IMR-90 (cell line): ENCODE measurements at regions not wholly inside any gene's neighbourhood (a gene's known extent, or its start where the extent isn't known, plus 50 kb on each side); places are given as distances from the start of the nearest gene placed in this dataset.

Source experiments
- ATAC-seq: fragments of 200-7000 bp; cut with Tn5 transposase; 2 replicates; pipeline ENCODE4 v1.9.1; 2020; ENCODE audit warnings: low read depth, mild to moderate bottlenecking, moderate library complexity
- BruUV-seq: library from RNA; stranded (reverse); fragments of 400-500 nt; replicated peaks from 2 replicates; lab custom pipeline; 2021; lab: Mats Ljungman, UMichigan
- CTCF ChIA-PET: fragments of 300-600 bp; formaldehyde crosslinking; extraction: SDS; loops from one replicate; lab custom pipeline; 2021; ENCODE audit warnings: antibody characterized with exemption; lab: Yijun Ruan, JAX
- POLR2A ChIA-PET: fragments of 300-600 bp; sonication (Branson Sonifier 250); formaldehyde crosslinking; loops from one replicate; lab custom pipeline; 2022; ENCODE audit warnings: antibody characterized with exemption; ENCODE audit not compliant: unreplicated experiment; lab: Charles Lee
- DNase-seq: peaks from one replicate; pipeline ENCODE4 v3.0.0; 2013
- H2AFZ ChIP-seq: replicated peaks from 2 replicates; pipeline ENCODE3; 2013; ENCODE audit warnings: low read length, mild to moderate bottlenecking; ENCODE audit not compliant: poor library complexity
- H2AK5ac ChIP-seq: 2 replicates; pipeline ENCODE4 v1.6.1; 2013; ENCODE audit warnings: low read depth, low read length, inconsistent platforms
- H2AK9ac ChIP-seq: replicated peaks from 2 replicates; pipeline ENCODE3; 2013; ENCODE audit warnings: mild to moderate bottlenecking, low read depth, low read length, moderate library complexity; ENCODE audit not compliant: poor library complexity
- H2BK120ac ChIP-seq: 2 replicates; pipeline ENCODE4 v1.6.1; 2013; ENCODE audit warnings: low read depth, low read length, inconsistent platforms
- H2BK15ac ChIP-seq: 3 replicates; pipeline ENCODE4 v1.6.1; 2013; ENCODE audit warnings: low read depth, low read length, inconsistent platforms
- H2BK20ac ChIP-seq: 2 replicates; pipeline ENCODE4 v1.6.1; 2013; ENCODE audit warnings: low read depth, mild to moderate bottlenecking, inconsistent platforms, low read length, moderate library complexity
- H2BK5ac ChIP-seq: 2 replicates; pipeline ENCODE4 v1.6.1; 2013; ENCODE audit warnings: mild to moderate bottlenecking, low read depth, low read length, inconsistent platforms; ENCODE audit not compliant: poor library complexity, severe bottlenecking
- H3K14ac ChIP-seq: replicated peaks from 2 replicates; pipeline ENCODE4 v1.6.1; 2013; ENCODE audit warnings: low read depth, low read length, inconsistent platforms
- H3K18ac ChIP-seq: 2 replicates; pipeline ENCODE4 v1.6.1; 2013; ENCODE audit warnings: low read depth, low read length, control low read depth
- H3K23ac ChIP-seq: 2 replicates; pipeline ENCODE4 v1.6.1; 2013; ENCODE audit warnings: low read depth, low read length, inconsistent platforms
- H3K27ac ChIP-seq: 2 replicates; pipeline ENCODE4 v1.5.1; 2013; ENCODE audit warnings: mild to moderate bottlenecking, control low read depth, low read length; ENCODE audit not compliant: insufficient read depth
- H3K27me3 ChIP-seq: 2 replicates; pipeline ENCODE4 v1.6.1; 2013; ENCODE audit warnings: low read length; ENCODE audit not compliant: control insufficient read depth, insufficient read depth
- H3K36me3 ChIP-seq: 2 replicates; pipeline ENCODE4 v1.6.1; 2013; ENCODE audit warnings: low read length, mixed read lengths; ENCODE audit not compliant: control insufficient read depth, insufficient read depth
- H3K4ac ChIP-seq: 2 replicates; pipeline ENCODE4 v1.6.1; 2013; ENCODE audit warnings: low read depth, low read length, inconsistent platforms
- H3K4me1 ChIP-seq: 2 replicates; pipeline ENCODE4 v1.6.1; 2013; ENCODE audit warnings: low read length, mixed read lengths; ENCODE audit not compliant: control insufficient read depth, insufficient read depth
- H3K4me2 ChIP-seq: 2 replicates; pipeline ENCODE4 v1.6.1; 2013; ENCODE audit warnings: low read depth, mild to moderate bottlenecking, control low read depth, low read length, moderate library complexity
- H3K4me3 ChIP-seq: 2 replicates; pipeline ENCODE4 v1.5.1; 2013; ENCODE audit warnings: low read depth, mild to moderate bottlenecking, control low read depth, low read length, moderate library complexity; ENCODE audit not compliant: insufficient read depth
- H3K56ac ChIP-seq: 2 replicates; pipeline ENCODE4 v1.6.1; 2013; ENCODE audit warnings: low read length, inconsistent platforms; ENCODE audit not compliant: insufficient read depth; ENCODE audit errors: extremely low read depth
- H3K79me1 ChIP-seq, 2 experiments: 2 replicates each; pipeline ENCODE4 v1.6.1; 2013; ENCODE audit warnings: low read length in 2 of 2, inconsistent platforms in 1 of 2, low read depth in 1 of 2
- H3K9ac ChIP-seq: 2 replicates; pipeline ENCODE4 v1.6.1; 2013; ENCODE audit warnings: low read depth, low read length, control low read depth
- H3K9me1 ChIP-seq: 2 replicates; pipeline ENCODE4 v1.6.1; 2013; ENCODE audit warnings: low read length, inconsistent platforms; ENCODE audit not compliant: insufficient read depth
- H3K9me3 ChIP-seq: 2 replicates; pipeline ENCODE4 v1.6.1; 2013; ENCODE audit warnings: low read length; ENCODE audit not compliant: control insufficient read depth, insufficient read depth
- H4K20me1 ChIP-seq: 2 replicates; pipeline ENCODE4 v1.6.1; 2013; ENCODE audit warnings: low read length, inconsistent platforms; ENCODE audit not compliant: insufficient read depth
- H4K5ac ChIP-seq: 2 replicates; pipeline ENCODE4 v1.6.1; 2013; ENCODE audit warnings: mild to moderate bottlenecking, low read depth, low read length, control low read depth
- H4K8ac ChIP-seq, 2 experiments: 2 replicates each; pipeline ENCODE4 v1.6.1; 2013; ENCODE audit warnings: low read depth in 2 of 2, low read length in 2 of 2, control low read depth in 1 of 2, inconsistent platforms in 1 of 2
- H4K91ac ChIP-seq: 2 replicates; pipeline ENCODE4 v1.6.1; 2013; ENCODE audit warnings: low read depth, low read length, inconsistent platforms; ENCODE audit not compliant: insufficient read depth
- BHLHE40 ChIP-seq: fragments of 150-350 bp; IDR thresholded peaks from 2 replicates; pipeline ENCODE4 v1.6.1; 2016; ENCODE audit warnings: mild to moderate bottlenecking, low read depth, low read length
- NFE2L2 ChIP-seq: fragments of 150-350 bp; IDR thresholded peaks from 2 replicates; pipeline ENCODE4 v1.6.1; 2016; ENCODE audit warnings: low read depth, mild to moderate bottlenecking, low read length
- WGBS, 2 experiments: methylation state at CpG; one replicate each; pipeline versions ENCODE4 v1.1.5 to v1.1.7; 2013; ENCODE audit warnings: missing lambda C conversion rate in 2 of 2; ENCODE audit not compliant: insufficient read length in 1 of 2; ENCODE audit errors: extremely low coverage in 2 of 2; 5-methylcytosine and 5-hydroxymethylcytosine counted together
- dilution Hi-C: fragments of 300-500 bp; cut with HindIII; formaldehyde crosslinking; loops from one replicate; pipeline ENCODE4 v1.14.3; 2018; ENCODE audit warnings: low sequenced_read_pairs; ENCODE audit not compliant: unreplicated experiment
- in situ Hi-C: fragments of 300-500 bp; cut with MboI; formaldehyde crosslinking; loops from 3 replicates; pipeline ENCODE4 v1.14.3; 2019; ENCODE audit warnings: low sequenced_read_pairs, inconsistent platforms, mixed read lengths
- intact Hi-C: fragments of 100-400 bp; cut with micrococcal nuclease; formaldehyde crosslinking; loops from 2 replicates; pipeline ENCODE4 v1.10.0; 2022

GRCh38 chr12:98185606-98186005 lies 329.8 kb upstream of the TMPO start:
- ATAC-seq = no peak
- Histone ChIP-seq H2AK5ac (no peak overlapping the region), H3K9me3 (no peaks in the 10 kb centered on the region), H3K4me2 (no peak overlapping the region), H3K23ac (no peak overlapping the region), H2BK20ac (no peak overlapping the region), H3K27ac (no peak overlapping the region), H3K4ac (no peak overlapping the region), H2BK15ac (no peak overlapping the region), H4K91ac (no peak overlapping the region), H3K4me1 (no peaks in the 10 kb centered on the region), H3K9ac (no peak overlapping the region), H2AFZ (no peak overlapping the region), H3K9me1 (no peaks in the 10 kb centered on the region), H4K20me1 (no peaks in the 10 kb centered on the region), H2BK5ac (no peak overlapping the region), H3K14ac (no peak overlapping the region), H4K5ac (no peak overlapping the region), H3K27me3 (no peaks in the 10 kb centered on the region), H2AK9ac (no peak overlapping the region), H3K4me3 (no peak overlapping the region), H4K8ac (no peak overlapping the region), H3K79me1 (no peaks in the 10 kb centered on the region), H3K36me3 (no peaks in the 10 kb centered on the region), H2BK120ac (no peak overlapping the region), H3K18ac (no peak overlapping the region), H3K56ac (no peak overlapping the region)
- ChIA-PET CTCF (no interaction called here), POLR2A (no interaction called here)
- dilution Hi-C loops = no loop called here
- TF ChIP-seq NFE2L2 (no peak), BHLHE40 (peak; percentile 53; the same call in 1 of the 2 replicates)
- BruUV-seq = no TSS peak
- peak; percentile 8 for DNase-seq
- intact Hi-C loops = no loop called here
- in situ Hi-C loops = no loop called here
- WGBS, 2 experiments = no CpG with 5 or more reads among the region's 3 CpGs
